GM10266 (cell line): ENCODE measurements at regions not wholly inside any gene's neighbourhood (a gene's known extent, or its start where the extent isn't known, plus 50 kb on each side); places are given as distances from the start of the nearest gene placed in this dataset.

ENCODE experiments used
- DNase-seq: peaks from one replicate; pipeline ENCODE4 v3.0.0; 2012; ENCODE audit errors: extremely low spot score
- TF ChIP-seq, protein P1 (sequence below): IDR thresholded peaks from 2 replicates; pipeline ENCODE4 v1.5.1; 2012; ENCODE audit warnings: mild to moderate bottlenecking, low read depth; ENCODE audit not compliant: control insufficient read depth, insufficient read depth; ENCODE audit errors: missing control alignments

GRCh38 chr20:57802765-57803507, 93.1 kb upstream of the PMEPA1 start:
- TF ChIP-seq, protein P1, sequence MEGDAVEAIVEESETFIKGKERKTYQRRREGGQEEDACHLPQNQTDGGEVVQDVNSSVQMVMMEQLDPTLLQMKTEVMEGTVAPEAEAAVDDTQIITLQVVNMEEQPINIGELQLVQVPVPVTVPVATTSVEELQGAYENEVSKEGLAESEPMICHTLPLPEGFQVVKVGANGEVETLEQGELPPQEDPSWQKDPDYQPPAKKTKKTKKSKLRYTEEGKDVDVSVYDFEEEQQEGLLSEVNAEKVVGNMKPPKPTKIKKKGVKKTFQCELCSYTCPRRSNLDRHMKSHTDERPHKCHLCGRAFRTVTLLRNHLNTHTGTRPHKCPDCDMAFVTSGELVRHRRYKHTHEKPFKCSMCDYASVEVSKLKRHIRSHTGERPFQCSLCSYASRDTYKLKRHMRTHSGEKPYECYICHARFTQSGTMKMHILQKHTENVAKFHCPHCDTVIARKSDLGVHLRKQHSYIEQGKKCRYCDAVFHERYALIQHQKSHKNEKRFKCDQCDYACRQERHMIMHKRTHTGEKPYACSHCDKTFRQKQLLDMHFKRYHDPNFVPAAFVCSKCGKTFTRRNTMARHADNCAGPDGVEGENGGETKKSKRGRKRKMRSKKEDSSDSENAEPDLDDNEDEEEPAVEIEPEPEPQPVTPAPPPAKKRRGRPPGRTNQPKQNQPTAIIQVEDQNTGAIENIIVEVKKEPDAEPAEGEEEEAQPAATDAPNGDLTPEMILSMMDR = no peak
- no peak for DNase-seq

- no peak for DNase-seq
- TF ChIP-seq, protein P1 = no peak
Observed at GRCh38 chr20:57801581-57801980, 91.8 kb upstream of the PMEPA1 start.

GRCh38 chr20:57800791-57801430, 91.1 kb upstream of the PMEPA1 start:
- TF ChIP-seq, protein P1 = no peak

DNA sequence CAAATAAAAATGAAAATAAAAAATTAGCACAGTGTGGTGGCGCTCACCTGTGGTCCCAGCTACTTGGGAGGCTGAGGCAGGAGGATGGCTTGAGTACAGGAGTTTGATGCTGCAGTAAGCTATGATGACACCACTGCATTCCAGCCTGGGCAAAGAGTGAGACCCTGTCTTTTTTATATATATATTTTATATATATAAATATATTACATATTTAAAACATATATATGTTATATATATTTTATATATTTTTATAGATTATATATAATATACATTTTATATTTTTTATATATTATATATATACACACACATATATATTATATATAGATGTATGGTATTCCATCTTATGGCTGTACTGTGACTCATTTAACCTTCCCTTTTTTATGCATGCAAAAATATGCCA, 87.6 kb upstream of the PMEPA1 start:
- TF ChIP-seq, protein P1 = no peak
- DNase-seq = no peak

More at GRCh38 chr20:57800791-57801430, 91.1 kb upstream of the PMEPA1 start:
- no peak for DNase-seq

- TF ChIP-seq, protein P1 = no peak
- no peak for DNase-seq
Observed at GRCh38 chr20:57795977-57796560, 86.3 kb upstream of the PMEPA1 start.

DNA sequence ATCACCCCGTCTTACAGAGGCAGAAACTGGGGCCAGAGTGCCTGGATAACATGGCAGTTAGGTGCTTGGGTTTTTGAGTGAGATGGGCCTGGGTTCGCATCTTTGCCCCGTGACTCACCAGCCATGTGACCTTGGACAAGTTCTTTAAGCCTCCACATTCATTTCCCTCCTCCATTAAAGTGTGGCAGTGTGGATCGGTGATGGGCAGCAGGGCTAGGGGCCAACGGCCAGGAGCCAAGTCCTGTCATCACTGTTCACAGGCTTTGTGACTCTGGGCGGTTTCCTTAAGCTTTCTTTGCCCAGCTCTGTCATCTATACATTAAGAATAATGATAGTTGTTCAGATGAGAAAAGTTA, 85.5 kb upstream of the PMEPA1 start:
- TF ChIP-seq, protein P1 = no peak
- no peak for DNase-seq
